GM12878 (cell line): ENCODE measurements at regions not wholly inside any gene's neighbourhood (a gene's known extent, or its start where the extent isn't known, plus 50 kb on each side); places are given as distances from the start of the nearest gene placed in this dataset.

Experiments used
- BCLAF1 ChIP-seq: fragments of 450-650 bp; IDR thresholded peaks from 2 replicates; pipeline ENCODE4 v1.6.1; 2017; ENCODE audit warnings: antibody characterized with exemption, mild to moderate bottlenecking, moderate library complexity
- CTCF ChIP-seq, 3 experiments: IDR thresholded peaks in 2 of 3; conservative IDR thresholded peaks in 1 of 3; 2 replicates each; pipeline ENCODE4 v1.5.1; 2011; ENCODE audit warnings: low read depth in 3 of 3, low read length in 3 of 3, mild to moderate bottlenecking in 3 of 3, control low read depth in 2 of 3, moderate library complexity in 2 of 3, inconsistent platforms in 1 of 3, mixed read lengths in 1 of 3; ENCODE audit not compliant: control insufficient read depth in 2 of 3, insufficient read depth in 1 of 3; ENCODE audit errors: extremely low read depth in 1 of 3

DNA sequence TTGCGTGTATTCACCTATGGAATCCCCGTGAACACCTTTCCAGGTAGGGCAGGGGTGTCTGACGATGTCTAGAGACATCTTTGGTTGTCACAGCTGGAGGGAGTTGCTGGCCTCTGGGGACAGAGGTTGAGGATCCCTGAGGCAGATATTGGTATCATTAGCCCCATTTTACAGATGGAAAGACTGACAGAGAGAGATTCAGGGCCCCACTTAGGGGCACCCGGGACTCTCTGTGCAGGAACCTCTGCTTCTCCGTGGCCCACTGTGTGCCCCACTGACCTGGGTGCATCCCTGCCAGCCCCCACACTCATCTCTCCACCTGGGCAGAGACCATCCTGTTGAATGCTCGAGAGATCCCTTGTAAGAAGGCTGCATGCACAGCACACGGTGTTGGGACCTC, 111.2 kb downstream of the EDN3 start:
- TF ChIP-seq CTCF (IDR thresholded peaks at IDR 0.05 in 2 of 3, conservative IDR thresholded peaks at IDR 0.05 in 1 of 3; ENCODE audit: control insufficient read depth in 2 of 3, extremely low read depth in 1 of 3, insufficient read depth in 1 of 3, low read depth in 3 of 3, low read length in 3 of 3) (no peak), BCLAF1 (no peak)
